ENCODE measurements at regions not wholly inside any gene's neighbourhood (a gene's known extent, or its start where the extent isn't known, plus 50 kb on each side); places are given as distances from the start of the nearest gene placed in this dataset.

GRCh38 chr10:29140151-29140550, 148.7 kb upstream of the LYZL1 start:
- TF ChIP-seq CTCF (conservative IDR thresholded peaks at IDR 0.05 in 1 of 2, IDR thresholded peaks at IDR 0.05 in 1 of 2; ENCODE audit: low read depth in 1 of 2, low read length in 2 of 2) (no peak), EZH2 (IDR thresholded peaks at IDR 0.05; ENCODE audit: low read length, missing control alignments) (no peak)

Data from fibroblast of lung (primary cell).